A204.1 (cell line): ENCODE measurements at regions not wholly inside any gene's neighbourhood (a gene's known extent, or its start where the extent isn't known, plus 50 kb on each side); places are given as distances from the start of the nearest gene placed in this dataset.

Experiments
- FAIRE-seq: peaks from 2 replicates; lab custom pipeline; 2012; peaks lifted over from hg19 to GRCh38; lab: Jason Lieb, UNC

- no peak for FAIRE-seq
Observed at GRCh38 chr14:44009642-44010041, 497.4 kb downstream of the FSCB start.

GRCh38 chr14:43988989-43989388, 518.1 kb downstream of the FSCB start:
- FAIRE-seq, result peak; percentile 99

GRCh38 chr14:43983721-43984120, 523.4 kb downstream of the FSCB start:
- FAIRE-seq, result no peak

- no peak for FAIRE-seq
Observed at GRCh38 chr14:43981135-43981768, 525.8 kb downstream of the FSCB start.

GRCh38 chr14:43956741-43957140, 550.3 kb downstream of the FSCB start:
- no peak for FAIRE-seq

GRCh38 chr14:43949400-43949799, 557.7 kb downstream of the FSCB start:
- FAIRE-seq, result no peak

- FAIRE-seq, result no peak
Observed at GRCh38 chr14:43939836-43940235, 567.2 kb downstream of the FSCB start.

- FAIRE-seq, result no peak
Observed at GRCh38 chr14:43938588-43939281, 568.3 kb downstream of the FSCB start.

- FAIRE-seq, result no peak
Observed at GRCh38 chr14:43937001-43937400, 570.1 kb downstream of the FSCB start.

- no peak for FAIRE-seq
Observed at GRCh38 chr14:43934102-43934501, 573.0 kb downstream of the FSCB start.

- FAIRE-seq, result no peak
Observed at GRCh38 chr14:43914041-43914693, 592.9 kb downstream of the FSCB start.

GRCh38 chr14:43903209-43903608, 603.9 kb downstream of the FSCB start:
- FAIRE-seq, result no peak

GRCh38 chr14:43901911-43902673, 605.0 kb downstream of the FSCB start:
- no peak for FAIRE-seq

GRCh38 chr14:43900173-43900655, 606.9 kb downstream of the FSCB start:
- FAIRE-seq, result no peak

- no peak for FAIRE-seq
Observed at GRCh38 chr14:43898687-43899086, 608.4 kb downstream of the FSCB start.

- no peak for FAIRE-seq
Observed at GRCh38 chr14:43896044-43896443, 611.0 kb downstream of the FSCB start.

- no peak for FAIRE-seq
Observed at GRCh38 chr14:43894534-43894933, 612.5 kb downstream of the FSCB start.

- peak; percentile 65 for FAIRE-seq
Observed at GRCh38 chr14:43887523-43887922, 619.6 kb downstream of the FSCB start.

- no peak for FAIRE-seq
Observed at GRCh38 chr14:43877351-43877960, 629.6 kb downstream of the FSCB start.

- no peak for FAIRE-seq
Observed at GRCh38 chr14:43872752-43873655, 634.1 kb downstream of the FSCB start.

GRCh38 chr14:43872222-43872621, 634.9 kb downstream of the FSCB start:
- FAIRE-seq, result no peak
